ENCODE measurements at regions not wholly inside any gene's neighbourhood (a gene's known extent, or its start where the extent isn't known, plus 50 kb on each side); places are given as distances from the start of the nearest gene placed in this dataset.

DNA sequence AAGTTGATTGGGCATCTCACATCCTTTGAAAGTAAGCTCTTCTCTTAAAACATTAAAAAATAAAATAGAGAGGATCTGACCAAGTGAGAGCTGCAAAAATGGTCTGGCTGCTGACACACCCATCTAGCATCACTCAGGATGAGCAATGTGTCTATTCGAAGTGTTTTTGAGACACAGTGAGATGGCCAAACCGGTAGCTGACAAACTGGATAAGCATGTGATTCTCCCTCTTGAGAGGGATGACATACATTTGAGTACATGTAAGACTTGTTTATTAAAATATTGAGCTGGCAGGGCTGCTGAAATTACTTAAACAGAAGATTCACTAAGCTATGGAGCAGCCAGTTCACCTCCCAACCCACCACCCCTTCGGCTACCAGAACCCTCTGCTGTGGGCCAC lies 333.9 kb downstream of the ADRA2A start:
- no peaks in the 10 kb centered on the region for H3K27me3 ChIP-seq (ENCODE audit: insufficient read depth, low read length, poor library complexity, severe bottlenecking)
- no peaks in the 10 kb centered on the region for H3K9me3 ChIP-seq (ENCODE audit: insufficient read depth, low read depth, low read length)
- no peaks in the 10 kb centered on the region for H3K79me2 ChIP-seq (ENCODE audit: insufficient read depth, low read length)
- no peaks in the 10 kb centered on the region for H3K9me2 ChIP-seq (replicated peaks; ENCODE audit: low read depth, low read length)
- no peak overlapping the region for H3K4me2 ChIP-seq (ENCODE audit: low read depth, low read length, poor library complexity, severe bottlenecking)
- no peaks in the 10 kb centered on the region for H4K20me1 ChIP-seq (ENCODE audit: insufficient read depth, low read length, poor library complexity, severe bottlenecking)
- H2AFZ ChIP-seq (ENCODE audit: low read length) = no peak overlapping the region
- H3K4me1 ChIP-seq (ENCODE audit: insufficient read depth, low read length, poor library complexity, severe bottlenecking) = no peaks in the 10 kb centered on the region
- no peak for TF ChIP-seq EZH2phosphoT487 (IDR thresholded peaks at IDR 0.05; ENCODE audit: borderline replicate concordance)
- TF ChIP-seq, protein P1, sequence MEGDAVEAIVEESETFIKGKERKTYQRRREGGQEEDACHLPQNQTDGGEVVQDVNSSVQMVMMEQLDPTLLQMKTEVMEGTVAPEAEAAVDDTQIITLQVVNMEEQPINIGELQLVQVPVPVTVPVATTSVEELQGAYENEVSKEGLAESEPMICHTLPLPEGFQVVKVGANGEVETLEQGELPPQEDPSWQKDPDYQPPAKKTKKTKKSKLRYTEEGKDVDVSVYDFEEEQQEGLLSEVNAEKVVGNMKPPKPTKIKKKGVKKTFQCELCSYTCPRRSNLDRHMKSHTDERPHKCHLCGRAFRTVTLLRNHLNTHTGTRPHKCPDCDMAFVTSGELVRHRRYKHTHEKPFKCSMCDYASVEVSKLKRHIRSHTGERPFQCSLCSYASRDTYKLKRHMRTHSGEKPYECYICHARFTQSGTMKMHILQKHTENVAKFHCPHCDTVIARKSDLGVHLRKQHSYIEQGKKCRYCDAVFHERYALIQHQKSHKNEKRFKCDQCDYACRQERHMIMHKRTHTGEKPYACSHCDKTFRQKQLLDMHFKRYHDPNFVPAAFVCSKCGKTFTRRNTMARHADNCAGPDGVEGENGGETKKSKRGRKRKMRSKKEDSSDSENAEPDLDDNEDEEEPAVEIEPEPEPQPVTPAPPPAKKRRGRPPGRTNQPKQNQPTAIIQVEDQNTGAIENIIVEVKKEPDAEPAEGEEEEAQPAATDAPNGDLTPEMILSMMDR (conservative IDR thresholded peaks at IDR 0.05; ENCODE audit: low read length) = no peak
- no peaks in the 10 kb centered on the region for H3F3A ChIP-seq (ENCODE audit: low read depth)
- no peak overlapping the region for H3K9ac ChIP-seq (ENCODE audit: low read depth, low read length, poor library complexity, severe bottlenecking)
- no peak overlapping the region for H3K4me3 ChIP-seq (ENCODE audit: low read length, poor library complexity, severe bottlenecking)
- H3K36me3 ChIP-seq (ENCODE audit: insufficient read depth, low read length) = no peaks in the 10 kb centered on the region

DNA sequence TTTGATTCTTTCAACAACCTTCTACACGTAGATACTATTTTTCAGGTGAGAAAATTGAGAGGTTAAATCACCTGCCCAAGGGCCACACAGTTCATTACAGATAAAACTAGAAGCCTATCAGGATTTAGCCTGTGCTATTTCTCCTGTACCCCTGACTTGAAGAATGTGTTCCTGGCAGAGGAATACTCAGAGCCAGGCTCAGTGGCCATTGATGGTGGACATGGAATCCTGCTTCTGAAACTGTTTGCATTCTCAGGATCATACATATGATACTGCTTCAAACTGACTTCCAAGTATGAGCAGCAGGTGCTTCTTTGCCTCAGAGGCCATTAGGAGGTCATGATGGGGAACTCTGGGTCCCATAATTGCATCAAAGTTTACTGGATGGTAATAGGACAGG lies 348.6 kb downstream of the ADRA2A start:
- Histone ChIP-seq H3K4me1 (ENCODE audit: insufficient read depth, low read length, poor library complexity, severe bottlenecking) (no peaks in the 10 kb centered on the region), H4K20me1 (ENCODE audit: insufficient read depth, low read length, poor library complexity, severe bottlenecking) (no peaks in the 10 kb centered on the region), H2AFZ (ENCODE audit: low read length) (no peak overlapping the region), H3K4me2 (ENCODE audit: low read depth, low read length, poor library complexity, severe bottlenecking) (no peak overlapping the region), H3K27me3 (ENCODE audit: insufficient read depth, low read length, poor library complexity, severe bottlenecking) (no peaks in the 10 kb centered on the region), H3K9ac (ENCODE audit: low read depth, low read length, poor library complexity, severe bottlenecking) (no peak overlapping the region), H3K9me2 (replicated peaks; ENCODE audit: low read depth, low read length) (no peaks in the 10 kb centered on the region), H3K36me3 (ENCODE audit: insufficient read depth, low read length) (no peaks in the 10 kb centered on the region), H3K79me2 (ENCODE audit: insufficient read depth, low read length) (no peaks in the 10 kb centered on the region), H3F3A (ENCODE audit: low read depth) (no peaks in the 10 kb centered on the region), H3K4me3 (ENCODE audit: low read length, poor library complexity, severe bottlenecking) (no peak overlapping the region), H3K9me3 (ENCODE audit: insufficient read depth, low read depth, low read length) (no peaks in the 10 kb centered on the region)
- no peak for TF ChIP-seq EZH2phosphoT487 (IDR thresholded peaks at IDR 0.05; ENCODE audit: borderline replicate concordance)
- TF ChIP-seq, protein P1 (conservative IDR thresholded peaks at IDR 0.05; ENCODE audit: low read length) = no peak

DNA sequence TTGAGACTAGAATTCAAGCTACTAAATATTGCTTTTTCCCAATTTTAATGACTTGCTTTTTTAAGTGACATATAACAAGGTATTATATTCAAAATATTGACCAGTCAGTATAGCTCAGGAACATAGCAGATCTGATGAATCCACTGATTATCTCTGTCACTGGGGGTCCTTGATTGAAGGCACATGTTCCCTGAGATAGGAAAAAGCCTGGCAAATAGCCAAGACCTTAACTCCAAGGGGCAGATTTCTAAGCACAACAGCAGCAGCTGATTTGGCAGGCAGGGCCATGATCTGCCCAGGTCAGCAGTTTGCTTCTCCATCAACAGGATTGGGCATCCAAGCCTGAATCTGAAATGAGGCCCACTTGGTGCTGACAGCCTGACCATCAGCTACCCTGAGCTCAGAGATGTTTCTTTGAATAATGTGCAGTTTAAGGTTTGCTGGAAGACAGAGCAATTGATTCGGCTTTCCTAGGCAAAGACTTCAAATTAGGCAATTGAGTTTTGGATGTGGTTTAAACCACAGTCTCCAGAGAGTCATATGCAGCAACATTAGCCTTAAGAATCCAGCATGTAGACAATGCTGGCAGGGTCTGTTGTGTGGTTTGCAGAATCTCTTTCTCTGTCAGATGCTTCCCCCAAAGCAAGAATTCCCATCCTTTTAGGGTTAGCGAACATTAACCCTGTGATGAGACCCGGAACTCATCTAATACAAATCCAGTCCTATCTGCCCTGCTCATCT lies 352.6 kb downstream of the ADRA2A start:
- Histone ChIP-seq H3K4me3 (ENCODE audit: low read length, poor library complexity, severe bottlenecking) (no peak overlapping the region), H2AFZ (ENCODE audit: low read length) (no peak overlapping the region), H3K9ac (ENCODE audit: low read depth, low read length, poor library complexity, severe bottlenecking) (no peak overlapping the region), H3K9me3 (ENCODE audit: insufficient read depth, low read depth, low read length) (no peaks in the 10 kb centered on the region), H3K36me3 (ENCODE audit: insufficient read depth, low read length) (no peaks in the 10 kb centered on the region), H3K27me3 (ENCODE audit: insufficient read depth, low read length, poor library complexity, severe bottlenecking) (no peaks in the 10 kb centered on the region), H4K20me1 (ENCODE audit: insufficient read depth, low read length, poor library complexity, severe bottlenecking) (no peaks in the 10 kb centered on the region), H3K4me1 (ENCODE audit: insufficient read depth, low read length, poor library complexity, severe bottlenecking) (no peaks in the 10 kb centered on the region), H3K9me2 (replicated peaks; ENCODE audit: low read depth, low read length) (no peaks in the 10 kb centered on the region), H3K4me2 (ENCODE audit: low read depth, low read length, poor library complexity, severe bottlenecking) (no peak overlapping the region), H3K79me2 (ENCODE audit: insufficient read depth, low read length) (no peaks in the 10 kb centered on the region), H3F3A (ENCODE audit: low read depth) (no peaks in the 10 kb centered on the region)
- TF ChIP-seq, protein P1 (conservative IDR thresholded peaks at IDR 0.05; ENCODE audit: low read length) = no peak
- no peak for TF ChIP-seq EZH2phosphoT487 (IDR thresholded peaks at IDR 0.05; ENCODE audit: borderline replicate concordance)

All from Loucy (cell line).